Upper lobe of left lung (tissue), 6 donors: ENCODE measurements at regions not wholly inside any gene's neighbourhood (a gene's known extent, or its start where the extent isn't known, plus 50 kb on each side); places are given as distances from the start of the nearest gene placed in this dataset.

Source experiments
- ATAC-seq, 2 donors: fragments of 200-7000 bp; cut with Tn5 transposase; one replicate each; pipeline ENCODE4 v1.9.1; 2022; ENCODE audit warnings: mild to moderate bottlenecking in 2 of 2, moderate library complexity in 2 of 2; ENCODE audit not compliant: low FRiP score in 2 of 2
- DNase-seq, 2 donors: peaks; one replicate each; pipeline ENCODE4 v3.0.0-alpha.2; 2019 to 2020
- H3K27ac ChIP-seq, 4 donors: fragments of 200-600 bp; sonication (generic); one replicate each; pipeline ENCODE4 v1.5.1; 2016 to 2019
- H3K27me3 ChIP-seq, 4 donors: fragments of 200-600 bp; sonication (generic); one replicate each; pipeline ENCODE4 v1.5.1; 2017 to 2019
- H3K36me3 ChIP-seq, 4 donors: fragments of 200-600 bp; sonication (generic); one replicate each; pipeline ENCODE4 v1.5.1; 2016 to 2019
- H3K4me1 ChIP-seq, 4 donors: fragments of 200-600 bp; sonication (generic); one replicate each; pipeline ENCODE4 v1.5.1; 2018 to 2019
- H3K4me3 ChIP-seq, 4 donors: fragments of 200-600 bp; sonication (generic); one replicate each; pipeline ENCODE4 v1.5.1; 2017 to 2019; ENCODE audit warnings: mild to moderate bottlenecking in 2 of 4, moderate library complexity in 1 of 4
- H3K9me3 ChIP-seq, 4 donors: fragments of 200-600 bp; sonication (generic); one replicate each; pipeline ENCODE4 v1.5.1; 2018 to 2019
- EP300 ChIP-seq, 4 donors: sonication (generic); formaldehyde crosslinking; IDR thresholded peaks; one replicate each; pipeline ENCODE4 v1.5.1; 2017; ENCODE audit warnings: antibody characterized with exemption in 4 of 4, control low read depth in 2 of 4
- POLR2A ChIP-seq, 4 donors: fragments of 450-650 bp; IDR thresholded peaks; one replicate each; pipeline ENCODE4 v1.5.1; 2016 to 2017; ENCODE audit warnings: antibody characterized with exemption in 4 of 4, mild to moderate bottlenecking in 2 of 4
- POLR2AphosphoS5 ChIP-seq, 2 donors: sonication (generic); formaldehyde crosslinking; IDR thresholded peaks; one replicate each; pipeline ENCODE4 v1.5.1; 2017; ENCODE audit warnings: antibody characterized with exemption in 2 of 2
- WGBS, 2 donors: methylation state at CpG; one replicate each; pipeline ENCODE4 v1.1.5; 2017 to 2018; 5-methylcytosine and 5-hydroxymethylcytosine counted together
- TF ChIP-seq, protein P1 (sequence below), 6 experiments: fragments of 450-650 bp in 4 of 6; fragments of 200-600 bp in 2 of 6; sonication (generic) in 2 of 6; IDR thresholded peaks; one replicate each; pipeline ENCODE4 v1.5.1; 2016 to 2019; ENCODE audit warnings: antibody characterized with exemption in 6 of 6
- donor health status: DM: no; HTN: no; CAD: no; lungs with moderate emphysema.
- donor health status: DM: no; HTN: yes; CAD: no; lungs with severe emphysema.

DNA sequence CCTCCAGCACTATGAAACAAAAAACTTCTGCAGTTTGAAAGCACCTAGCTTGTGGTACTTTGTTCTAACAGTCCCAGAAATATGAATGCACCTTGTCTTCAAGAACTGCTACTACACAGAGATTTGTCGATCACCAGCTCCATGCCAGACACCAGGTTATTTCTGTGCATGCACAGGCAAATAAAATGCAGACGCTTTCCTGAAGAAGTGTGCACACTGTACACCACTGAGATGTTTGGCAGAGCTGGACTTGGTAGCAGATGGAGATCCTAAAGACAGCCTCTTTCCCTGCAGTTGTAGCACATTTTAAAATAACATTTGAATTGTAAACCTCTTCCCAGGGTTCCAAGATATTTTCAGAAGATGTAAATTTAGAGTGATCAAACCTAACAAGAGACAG is 730.0 kb downstream of the MTRR start:
- no peak overlapping the region for H3K27ac ChIP-seq
- no peak overlapping the region for H3K4me3 ChIP-seq
- no peaks in the 10 kb centered on the region for H3K27me3 ChIP-seq
- DNase-seq (no peak), ATAC-seq (no peak)
- WGBS, 2 donors, result 68 to 92% methylated on average over 2 of the region's 2 CpGs
- H3K36me3 ChIP-seq, result no peaks in the 10 kb centered on the region
- H3K9me3 ChIP-seq, result no peaks in the 10 kb centered on the region
- H3K4me1 ChIP-seq, result no peaks in the 10 kb centered on the region
- TF ChIP-seq EP300 (IDR thresholded peaks at IDR 0.05) (no peak), POLR2AphosphoS5 (IDR thresholded peaks at IDR 0.05) (no peak), POLR2A (IDR thresholded peaks at IDR 0.05) (no peak)
- TF ChIP-seq, protein P1, sequence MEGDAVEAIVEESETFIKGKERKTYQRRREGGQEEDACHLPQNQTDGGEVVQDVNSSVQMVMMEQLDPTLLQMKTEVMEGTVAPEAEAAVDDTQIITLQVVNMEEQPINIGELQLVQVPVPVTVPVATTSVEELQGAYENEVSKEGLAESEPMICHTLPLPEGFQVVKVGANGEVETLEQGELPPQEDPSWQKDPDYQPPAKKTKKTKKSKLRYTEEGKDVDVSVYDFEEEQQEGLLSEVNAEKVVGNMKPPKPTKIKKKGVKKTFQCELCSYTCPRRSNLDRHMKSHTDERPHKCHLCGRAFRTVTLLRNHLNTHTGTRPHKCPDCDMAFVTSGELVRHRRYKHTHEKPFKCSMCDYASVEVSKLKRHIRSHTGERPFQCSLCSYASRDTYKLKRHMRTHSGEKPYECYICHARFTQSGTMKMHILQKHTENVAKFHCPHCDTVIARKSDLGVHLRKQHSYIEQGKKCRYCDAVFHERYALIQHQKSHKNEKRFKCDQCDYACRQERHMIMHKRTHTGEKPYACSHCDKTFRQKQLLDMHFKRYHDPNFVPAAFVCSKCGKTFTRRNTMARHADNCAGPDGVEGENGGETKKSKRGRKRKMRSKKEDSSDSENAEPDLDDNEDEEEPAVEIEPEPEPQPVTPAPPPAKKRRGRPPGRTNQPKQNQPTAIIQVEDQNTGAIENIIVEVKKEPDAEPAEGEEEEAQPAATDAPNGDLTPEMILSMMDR (IDR thresholded peaks at IDR 0.05), result no peak

DNA sequence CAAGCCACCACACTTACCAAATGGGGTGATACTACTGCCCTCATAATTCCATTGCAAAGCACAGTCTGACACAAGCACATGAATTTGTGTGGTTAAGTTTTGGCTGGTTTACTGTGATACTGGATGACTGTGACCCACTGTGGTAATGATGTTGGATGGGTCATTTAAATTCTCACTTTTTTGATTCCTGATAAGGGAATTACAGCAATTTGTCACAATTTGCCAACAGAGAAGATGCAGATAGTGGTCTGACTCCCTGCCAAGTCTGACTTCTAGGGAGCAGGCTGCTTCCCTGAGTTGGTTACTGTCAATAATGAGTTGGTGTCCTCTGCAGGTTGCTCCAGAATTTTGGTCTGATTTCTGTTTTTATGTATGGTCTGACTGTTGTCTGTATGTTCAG is 731.9 kb downstream of the MTRR start:
- Histone ChIP-seq H3K4me1 (no peaks in the 10 kb centered on the region), H3K36me3 (no peaks in the 10 kb centered on the region), H3K27me3 (no peaks in the 10 kb centered on the region), H3K27ac (no peak overlapping the region), H3K9me3 (no peaks in the 10 kb centered on the region), H3K4me3 (no peak overlapping the region)
- DNase-seq (no peak), ATAC-seq (no peak)
- TF ChIP-seq EP300 (IDR thresholded peaks at IDR 0.05) (no peak), POLR2AphosphoS5 (IDR thresholded peaks at IDR 0.05) (no peak)
- TF ChIP-seq, protein P1 (IDR thresholded peaks at IDR 0.05), result no peak

DNA sequence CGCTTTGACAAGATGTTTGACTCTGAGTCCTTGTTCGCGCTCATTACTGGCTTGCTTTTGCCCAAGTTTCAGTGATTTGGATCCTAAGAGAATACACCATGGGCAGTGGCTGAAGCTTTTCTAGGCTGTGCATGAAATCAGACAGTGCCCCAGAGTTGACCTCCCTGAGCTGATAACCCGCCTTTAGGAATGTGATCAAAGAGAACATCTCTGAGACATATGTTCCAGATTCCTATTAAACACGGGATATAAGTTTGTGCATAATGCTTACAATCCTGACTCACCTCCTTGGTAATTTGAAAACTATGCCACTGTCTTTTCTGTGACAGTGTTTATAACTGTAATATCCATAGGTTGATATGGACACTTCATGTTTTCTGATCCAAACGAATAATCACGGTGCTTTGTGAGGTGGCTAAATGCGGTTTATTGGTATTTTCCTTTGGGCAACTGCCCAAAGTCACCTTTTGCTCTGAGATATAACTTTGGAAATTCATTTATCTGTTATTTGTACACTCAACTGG is 732.9 kb downstream of the MTRR start:
- H3K9me3 ChIP-seq, result no peaks in the 10 kb centered on the region
- no peaks in the 10 kb centered on the region for H3K36me3 ChIP-seq
- DNase-seq (no peak), ATAC-seq (no peak)
- TF ChIP-seq POLR2AphosphoS5 (IDR thresholded peaks at IDR 0.05) (no peak), POLR2A (IDR thresholded peaks at IDR 0.05) (no peak), EP300 (IDR thresholded peaks at IDR 0.05) (no peak)
- TF ChIP-seq, protein P1 (IDR thresholded peaks at IDR 0.05), result no peak
- H3K4me3 ChIP-seq, result no peak overlapping the region
- no peak overlapping the region for H3K27ac ChIP-seq
- WGBS, 2 donors, result 79 to 83% methylated on average over 8 of the region's 8 CpGs
- no peaks in the 10 kb centered on the region for H3K27me3 ChIP-seq
- H3K4me1 ChIP-seq, result no peaks in the 10 kb centered on the region

DNA sequence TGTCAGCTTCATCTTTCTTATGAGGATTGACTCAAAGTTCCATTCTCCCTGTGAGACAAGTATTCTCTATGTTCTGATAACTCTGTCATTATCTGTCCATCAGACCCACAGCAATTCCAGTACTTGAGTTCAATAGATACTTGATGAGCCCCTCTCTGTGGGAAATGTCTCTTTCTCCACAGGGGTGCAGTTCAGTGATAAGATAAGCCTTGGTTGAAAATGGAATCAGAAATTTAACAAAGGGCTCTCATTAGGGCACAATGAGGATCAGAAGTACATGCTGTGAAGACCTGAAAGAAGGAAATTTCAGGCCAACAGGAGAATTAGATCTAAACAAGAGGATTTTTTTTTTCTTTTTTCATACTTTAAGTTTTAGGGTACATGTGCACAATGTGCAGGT is 737.3 kb downstream of the MTRR start:
- ATAC-seq, result no peak

DNA sequence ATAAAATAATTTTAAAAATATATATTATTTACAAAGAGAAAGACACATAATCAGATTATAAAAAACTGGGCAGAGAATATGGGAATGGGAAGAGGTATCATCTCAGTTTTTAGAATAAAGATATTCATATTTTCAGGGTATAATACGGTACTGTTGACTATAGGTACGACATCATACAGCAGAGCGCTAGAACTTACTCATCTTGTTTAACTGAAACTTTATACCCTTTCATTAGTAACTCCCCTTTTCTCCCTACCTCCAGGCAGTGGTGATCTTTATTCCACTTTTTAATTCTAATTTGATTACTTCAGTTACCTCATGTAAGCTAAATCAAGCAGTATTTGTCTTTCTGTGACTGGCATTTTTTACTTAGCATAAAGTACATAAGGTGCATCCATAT is 742.1 kb downstream of the MTRR start:
- DNase-seq, result no peak

More for the DNA sequence above, 737.3 kb downstream of the MTRR start:
- TF ChIP-seq POLR2AphosphoS5 (IDR thresholded peaks at IDR 0.05) (no peak), POLR2A (IDR thresholded peaks at IDR 0.05) (no peak), EP300 (IDR thresholded peaks at IDR 0.05) (no peak)
- TF ChIP-seq, protein P1 (IDR thresholded peaks at IDR 0.05), result no peak
- no peak for DNase-seq
- H3K4me3 ChIP-seq, result no peak overlapping the region
- H3K27ac ChIP-seq, result no peak overlapping the region
- H3K4me1 ChIP-seq, result no peaks in the 10 kb centered on the region
- no peaks in the 10 kb centered on the region for H3K36me3 ChIP-seq
- no peaks in the 10 kb centered on the region for H3K27me3 ChIP-seq
- no peaks in the 10 kb centered on the region for H3K9me3 ChIP-seq

More for the DNA sequence above, 742.1 kb downstream of the MTRR start:
- H3K27ac ChIP-seq, result no peak overlapping the region
- 92 to 93% methylated on average over 3 of the region's 3 CpGs for WGBS, 2 donors
- no peaks in the 10 kb centered on the region for H3K36me3 ChIP-seq
- no peak for ATAC-seq
- TF ChIP-seq POLR2AphosphoS5 (IDR thresholded peaks at IDR 0.05), result no peak
- TF ChIP-seq EP300 (IDR thresholded peaks at IDR 0.05), result no peak
- TF ChIP-seq POLR2A (IDR thresholded peaks at IDR 0.05), result no peak
- TF ChIP-seq, protein P1 (IDR thresholded peaks at IDR 0.05), result no peak
- H3K4me3 ChIP-seq, result no peak overlapping the region
- no peaks in the 10 kb centered on the region for H3K27me3 ChIP-seq
- no peaks in the 10 kb centered on the region for H3K4me1 ChIP-seq
- no peaks in the 10 kb centered on the region for H3K9me3 ChIP-seq
